ENCODE measurements at regions not wholly inside any gene's neighbourhood (a gene's known extent, or its start where the extent isn't known, plus 50 kb on each side); places are given as distances from the start of the nearest gene placed in this dataset.

DNA sequence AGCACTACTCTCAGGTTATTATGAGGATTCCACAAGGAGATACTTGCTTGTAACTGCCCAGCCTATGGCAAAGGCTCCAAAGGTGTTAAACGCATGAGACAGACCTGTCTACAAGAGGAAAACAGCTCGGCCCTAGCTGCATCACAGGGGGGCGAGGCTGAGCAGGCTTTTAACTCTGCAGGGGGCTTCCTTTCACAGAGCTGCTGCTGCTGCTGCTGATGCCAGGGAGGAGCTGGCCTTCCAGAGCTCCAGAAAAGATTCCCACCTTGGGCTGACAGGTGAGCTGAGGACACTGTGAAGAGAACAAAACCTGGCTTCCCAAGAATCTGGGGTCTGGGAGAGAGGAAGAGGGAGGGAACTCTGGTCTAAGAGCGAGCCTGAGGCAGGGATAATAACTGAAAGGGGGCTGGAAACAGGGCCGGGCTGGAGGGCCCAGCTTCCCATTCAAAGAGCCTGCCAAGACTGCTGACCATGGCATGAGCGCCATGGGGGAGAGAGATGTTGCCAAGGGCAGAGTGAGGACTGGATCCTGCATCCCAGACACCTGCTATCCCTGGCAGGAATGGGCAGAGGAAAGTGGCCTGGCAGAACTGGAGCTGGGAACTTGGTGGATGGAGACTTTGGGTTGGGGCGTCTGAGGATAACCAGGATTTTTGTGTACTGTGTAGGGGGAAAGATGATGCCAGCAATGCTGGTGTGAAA is 211.1 kb upstream of the LRFN2 start:
- TF ChIP-seq, protein P1, sequence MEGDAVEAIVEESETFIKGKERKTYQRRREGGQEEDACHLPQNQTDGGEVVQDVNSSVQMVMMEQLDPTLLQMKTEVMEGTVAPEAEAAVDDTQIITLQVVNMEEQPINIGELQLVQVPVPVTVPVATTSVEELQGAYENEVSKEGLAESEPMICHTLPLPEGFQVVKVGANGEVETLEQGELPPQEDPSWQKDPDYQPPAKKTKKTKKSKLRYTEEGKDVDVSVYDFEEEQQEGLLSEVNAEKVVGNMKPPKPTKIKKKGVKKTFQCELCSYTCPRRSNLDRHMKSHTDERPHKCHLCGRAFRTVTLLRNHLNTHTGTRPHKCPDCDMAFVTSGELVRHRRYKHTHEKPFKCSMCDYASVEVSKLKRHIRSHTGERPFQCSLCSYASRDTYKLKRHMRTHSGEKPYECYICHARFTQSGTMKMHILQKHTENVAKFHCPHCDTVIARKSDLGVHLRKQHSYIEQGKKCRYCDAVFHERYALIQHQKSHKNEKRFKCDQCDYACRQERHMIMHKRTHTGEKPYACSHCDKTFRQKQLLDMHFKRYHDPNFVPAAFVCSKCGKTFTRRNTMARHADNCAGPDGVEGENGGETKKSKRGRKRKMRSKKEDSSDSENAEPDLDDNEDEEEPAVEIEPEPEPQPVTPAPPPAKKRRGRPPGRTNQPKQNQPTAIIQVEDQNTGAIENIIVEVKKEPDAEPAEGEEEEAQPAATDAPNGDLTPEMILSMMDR (IDR thresholded peaks at IDR 0.05; ENCODE audit: borderline replicate concordance): no peak
- Histone ChIP-seq H3K4me3 (no peak overlapping the region), H3K27ac (replicated peaks) (no peak overlapping the region), H3K9me3 (replicated peaks) (no peaks in the 10 kb centered on the region), H3K36me3 (no peaks in the 10 kb centered on the region), H3K4me1 (peaks cover 12% of the 10 kb centered on the region), H3K27me3 (ENCODE audit: low read depth) (peaks cover 10% of the 10 kb centered on the region)
- intact Hi-C loops (cut with micrococcal nuclease): no loop called here
- DNase-seq: no peak

DNA sequence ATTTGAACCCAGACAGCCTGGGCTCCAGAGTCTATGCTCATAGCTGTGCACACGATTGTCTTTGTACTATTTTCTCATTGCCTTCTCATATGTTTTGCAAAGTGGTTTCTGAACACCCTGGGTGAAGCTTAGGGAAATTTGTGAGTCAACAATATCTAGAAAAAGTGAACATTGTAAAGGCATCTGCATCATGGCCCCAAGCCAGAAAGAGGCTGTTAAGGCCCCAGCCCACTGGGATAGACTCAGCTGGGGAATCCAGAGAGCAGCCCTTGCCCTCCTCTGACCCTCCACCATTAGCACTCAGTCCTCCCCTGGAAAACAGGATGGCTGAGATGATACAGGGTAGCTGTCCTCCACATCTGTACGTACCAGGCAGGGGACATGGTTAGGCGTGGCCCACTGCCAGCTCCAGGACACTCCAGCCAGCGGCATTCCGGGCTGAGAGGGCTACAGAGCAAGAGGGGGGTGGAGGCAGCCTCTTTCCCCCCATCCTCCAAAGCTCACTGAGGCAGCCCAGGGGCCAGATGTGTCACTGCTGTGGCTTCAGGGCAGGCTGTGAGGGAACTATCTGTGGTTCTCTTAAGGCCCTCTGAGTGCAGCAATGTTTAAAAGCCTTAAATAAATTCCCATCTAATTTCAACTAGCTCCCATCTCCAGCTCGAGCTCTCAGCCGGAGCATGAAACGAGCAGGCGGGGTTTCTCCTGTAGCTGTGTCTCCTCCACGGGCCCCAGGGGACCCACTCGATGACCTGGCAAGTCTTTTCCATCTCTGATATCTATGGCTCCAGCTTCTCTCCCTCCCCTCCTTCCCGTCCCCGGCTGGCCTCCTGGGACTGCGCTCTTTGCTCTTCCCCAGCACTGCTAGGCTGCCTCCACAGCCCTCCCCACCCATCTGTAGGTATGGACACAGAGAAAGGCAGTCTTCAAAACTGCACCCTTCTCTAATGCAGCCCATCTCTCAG is 209.4 kb upstream of the LRFN2 start:
- peak; percentile 68 for DNase-seq
- TF ChIP-seq, protein P1 (IDR thresholded peaks at IDR 0.05; ENCODE audit: borderline replicate concordance): no peak
- intact Hi-C loops (cut with micrococcal nuclease): no loop called here

DNA sequence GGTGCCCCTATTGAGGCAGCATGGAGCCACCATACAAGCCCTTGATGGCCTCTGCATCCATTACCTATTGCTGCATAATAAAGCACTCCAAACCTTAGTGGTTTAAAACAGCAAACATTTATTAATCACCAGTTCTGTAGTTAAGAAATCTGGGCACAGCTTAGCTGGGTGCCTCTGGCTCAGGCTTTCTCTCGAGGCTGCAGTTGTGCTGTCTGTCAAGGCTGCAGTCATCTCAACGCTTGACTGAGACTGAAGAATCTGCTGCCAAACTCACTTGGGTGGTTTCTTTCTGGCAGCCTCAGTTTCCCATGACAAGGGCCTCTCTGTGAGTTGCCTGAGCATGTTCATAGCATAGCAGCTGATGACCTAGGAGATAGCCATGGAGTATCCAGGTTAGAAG is 207.4 kb upstream of the LRFN2 start:
- no peaks in the 10 kb centered on the region for H3K9me3 ChIP-seq (replicated peaks)
- no peak for DNase-seq
- no peak overlapping the region for H3K4me3 ChIP-seq
- H3K4me1 ChIP-seq: peaks cover 7% of the 10 kb centered on the region
- no peaks in the 10 kb centered on the region for H3K36me3 ChIP-seq
- TF ChIP-seq, protein P1 (IDR thresholded peaks at IDR 0.05; ENCODE audit: borderline replicate concordance): no peak
- intact Hi-C loops (cut with micrococcal nuclease): no loop called here
- peaks cover 16% of the 10 kb centered on the region for H3K27me3 ChIP-seq (ENCODE audit: low read depth)
- no peak overlapping the region for H3K27ac ChIP-seq (replicated peaks)

More for the DNA sequence above, 209.4 kb upstream of the LRFN2 start:
- no peaks in the 10 kb centered on the region for H3K9me3 ChIP-seq (replicated peaks)
- H3K27ac ChIP-seq (replicated peaks): peak overlapping the region; percentile 44
- H3K27me3 ChIP-seq (ENCODE audit: low read depth): peaks cover 16% of the 10 kb centered on the region
- no peak overlapping the region for H3K4me3 ChIP-seq
- H3K4me1 ChIP-seq: peaks cover 7% of the 10 kb centered on the region
- no peaks in the 10 kb centered on the region for H3K36me3 ChIP-seq

- no peak for DNase-seq
- Histone ChIP-seq H3K9me3 (replicated peaks) (no peaks in the 10 kb centered on the region), H3K4me3 (no peak overlapping the region), H3K27me3 (ENCODE audit: low read depth) (peaks cover 6% of the 10 kb centered on the region), H3K27ac (replicated peaks) (no peak overlapping the region), H3K36me3 (no peaks in the 10 kb centered on the region), H3K4me1 (peaks cover 11% of the 10 kb centered on the region)
- TF ChIP-seq, protein P1 (IDR thresholded peaks at IDR 0.05; ENCODE audit: borderline replicate concordance): no peak
- intact Hi-C loops (cut with micrococcal nuclease): no loop called here
Measured at GRCh38 chr6:40792183-40792582, 205.0 kb upstream of the LRFN2 start.

DNA sequence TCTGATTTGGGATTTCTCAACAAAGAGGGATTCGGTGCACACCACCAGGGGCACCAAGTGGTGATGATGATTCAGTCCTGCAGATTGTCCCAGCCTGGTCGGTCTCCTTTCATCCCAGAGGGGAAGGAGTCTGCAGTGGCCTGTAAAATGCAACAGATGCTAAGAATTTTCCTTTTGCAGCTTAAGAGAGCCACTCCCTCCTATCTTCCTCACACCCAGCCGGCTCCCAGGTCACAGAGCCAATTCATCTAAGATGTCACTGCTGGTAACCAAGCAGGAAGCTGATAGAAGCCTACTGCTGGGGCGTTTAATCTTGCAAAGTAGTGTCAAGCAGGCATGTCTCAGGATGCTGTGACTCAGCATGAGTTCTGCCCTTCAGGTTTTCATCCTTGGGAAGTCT is 203.8 kb upstream of the LRFN2 start:
- Histone ChIP-seq H3K9me3 (replicated peaks) (no peaks in the 10 kb centered on the region), H3K4me1 (peaks cover 5% of the 10 kb centered on the region), H3K4me3 (no peak overlapping the region), H3K27ac (replicated peaks) (no peak overlapping the region), H3K27me3 (ENCODE audit: low read depth) (peaks cover 6% of the 10 kb centered on the region), H3K36me3 (no peaks in the 10 kb centered on the region)
- no peak for DNase-seq
- intact Hi-C loops (cut with micrococcal nuclease): no loop called here
- TF ChIP-seq, protein P1 (IDR thresholded peaks at IDR 0.05; ENCODE audit: borderline replicate concordance): no peak

Data from left ventricle myocardium inferior (tissue), 1 donor.